ENCODE measurements at regions not wholly inside any gene's neighbourhood (a gene's known extent, or its start where the extent isn't known, plus 50 kb on each side); places are given as distances from the start of the nearest gene placed in this dataset.
A peak's percentile ranks its signal among the peaks of the same experiment; 100 is the strongest.

DNA sequence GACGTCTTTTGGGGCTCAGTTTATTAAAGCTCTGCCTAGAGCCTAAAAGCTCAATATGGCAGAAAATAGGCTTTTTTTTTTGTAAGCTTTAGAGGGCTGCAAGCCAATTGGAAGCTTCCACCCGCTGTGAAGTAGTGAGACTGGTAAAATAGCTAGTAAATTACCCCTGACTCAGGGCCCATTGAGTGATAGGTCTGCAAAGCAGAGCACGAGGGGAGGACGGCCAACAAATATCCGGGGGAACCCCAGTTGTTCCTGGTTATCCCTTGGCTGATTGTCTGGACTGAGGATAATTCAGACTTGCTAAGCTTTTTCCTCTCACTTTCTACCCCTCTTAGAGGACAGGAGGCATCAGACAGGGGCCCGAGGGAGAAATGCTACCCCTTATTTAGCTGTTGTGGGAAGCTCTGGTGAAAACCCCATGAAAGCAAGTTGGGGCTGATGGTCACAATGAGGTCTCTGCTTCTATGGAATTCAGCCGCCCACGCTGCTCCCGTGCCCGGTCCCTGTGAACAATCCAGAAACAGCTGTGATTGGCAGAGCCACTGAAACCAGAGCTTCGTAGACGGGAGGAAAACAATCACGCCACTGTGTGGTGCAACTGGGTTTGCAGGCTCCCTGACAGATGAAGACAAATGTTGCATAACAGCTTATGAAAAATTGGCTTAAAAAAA lies 141.9 kb upstream of the LGALSL start:
- ChIA-PET CTCF (interaction anchor here (0.9 to 1.5 kb wide), 4 partner anchors 14 to 262 kb away, joined by 3 to 4 read pairs (median 4); no protein-coding TSS in a partner anchor), POLR2A (no interaction called here)
- no peak overlapping the region for H3K4me3 Mint-ChIP-seq (ENCODE audit: unreplicated experiment)
- no peak overlapping the region for H3K27ac Mint-ChIP-seq (ENCODE audit: unreplicated experiment)
- no peaks in the 10 kb centered on the region for H3K27me3 Mint-ChIP-seq (ENCODE audit: insufficient read depth, unreplicated experiment)
- H3K4me1 ChIP-seq: no peaks in the 10 kb centered on the region
- intact Hi-C loops (cut with micrococcal nuclease; ENCODE audit: unreplicated experiment): loop anchor here (5.0 kb wide), 1 partner anchor 170 kb away; the partner anchor contains the start of gene PELI1
- H3K4me3 ChIP-seq (ENCODE audit: low read depth, low read length): no peak overlapping the region
- peaks cover 7% of the 10 kb centered on the region for H3K4me1 Mint-ChIP-seq (ENCODE audit: low read depth, unreplicated experiment)
- H3K36me3 Mint-ChIP-seq (ENCODE audit: insufficient read depth, unreplicated experiment): no peaks in the 10 kb centered on the region
- H3K36me3 ChIP-seq (ENCODE audit: control insufficient read depth, insufficient read depth, low read length): no peaks in the 10 kb centered on the region
- H3K27me3 ChIP-seq (replicated peaks; ENCODE audit: control insufficient read depth, insufficient read depth, low read length): no peaks in the 10 kb centered on the region
- no TSS peak for BruUV-seq (replicated peaks)
- TF ChIP-seq, protein P1, sequence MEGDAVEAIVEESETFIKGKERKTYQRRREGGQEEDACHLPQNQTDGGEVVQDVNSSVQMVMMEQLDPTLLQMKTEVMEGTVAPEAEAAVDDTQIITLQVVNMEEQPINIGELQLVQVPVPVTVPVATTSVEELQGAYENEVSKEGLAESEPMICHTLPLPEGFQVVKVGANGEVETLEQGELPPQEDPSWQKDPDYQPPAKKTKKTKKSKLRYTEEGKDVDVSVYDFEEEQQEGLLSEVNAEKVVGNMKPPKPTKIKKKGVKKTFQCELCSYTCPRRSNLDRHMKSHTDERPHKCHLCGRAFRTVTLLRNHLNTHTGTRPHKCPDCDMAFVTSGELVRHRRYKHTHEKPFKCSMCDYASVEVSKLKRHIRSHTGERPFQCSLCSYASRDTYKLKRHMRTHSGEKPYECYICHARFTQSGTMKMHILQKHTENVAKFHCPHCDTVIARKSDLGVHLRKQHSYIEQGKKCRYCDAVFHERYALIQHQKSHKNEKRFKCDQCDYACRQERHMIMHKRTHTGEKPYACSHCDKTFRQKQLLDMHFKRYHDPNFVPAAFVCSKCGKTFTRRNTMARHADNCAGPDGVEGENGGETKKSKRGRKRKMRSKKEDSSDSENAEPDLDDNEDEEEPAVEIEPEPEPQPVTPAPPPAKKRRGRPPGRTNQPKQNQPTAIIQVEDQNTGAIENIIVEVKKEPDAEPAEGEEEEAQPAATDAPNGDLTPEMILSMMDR (IDR thresholded peaks at IDR 0.05; ENCODE audit: insufficient read depth in 1 of 2, low read depth in 1 of 2, low read length in 1 of 2, severe bottlenecking in 1 of 2, unreplicated experiment in 1 of 2): no peak
- DNase-seq: peak in 1 of 2 experiments; percentile 28
- H3K9me3 Mint-ChIP-seq (ENCODE audit: unreplicated experiment): no peaks in the 10 kb centered on the region
- no peaks in the 10 kb centered on the region for H3K9me3 ChIP-seq

DNA sequence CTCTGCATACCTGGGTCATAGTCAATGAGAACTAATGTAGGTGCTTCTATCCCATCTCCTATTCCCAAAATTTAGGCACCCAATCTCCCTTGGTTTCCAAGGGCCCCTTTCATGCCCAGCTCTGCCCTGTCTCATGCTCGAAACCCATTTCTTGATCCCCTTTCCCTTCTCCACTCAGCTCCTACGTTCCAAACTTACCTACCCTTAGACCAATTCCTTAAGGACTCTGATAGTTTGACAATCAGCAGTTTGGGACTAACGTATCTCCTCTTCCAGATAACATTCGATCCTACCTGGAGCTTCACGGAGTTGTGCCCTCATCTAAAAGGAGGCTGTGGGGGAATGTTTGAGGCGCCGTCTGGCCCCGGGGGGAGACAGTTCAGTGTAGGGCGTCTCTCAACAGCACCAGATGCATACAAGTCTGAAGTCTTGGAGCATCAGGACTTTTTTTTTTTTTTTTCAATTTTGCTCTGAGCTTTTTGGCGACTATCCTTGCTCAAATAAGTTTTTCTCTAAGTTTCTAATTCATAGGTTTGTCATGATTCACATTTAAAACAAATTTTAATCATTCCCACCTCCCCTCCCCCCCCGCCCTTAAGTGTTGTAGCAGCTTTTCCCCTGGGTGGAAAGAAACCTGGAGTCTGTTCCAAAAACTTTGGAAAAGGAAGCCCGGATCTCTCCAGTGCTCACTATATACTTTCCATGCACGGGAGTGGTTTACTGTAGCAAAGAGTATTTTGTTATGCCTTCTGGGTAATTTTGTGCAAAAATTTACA lies 141.2 kb upstream of the LGALSL start:
- Mint-ChIP-seq H3K4me3 (ENCODE audit: unreplicated experiment) (no peak overlapping the region), H3K27ac (ENCODE audit: unreplicated experiment) (no peak overlapping the region), H3K27me3 (ENCODE audit: insufficient read depth, unreplicated experiment) (no peaks in the 10 kb centered on the region), H3K9me3 (ENCODE audit: unreplicated experiment) (no peaks in the 10 kb centered on the region), H3K4me1 (ENCODE audit: low read depth, unreplicated experiment) (peaks cover 7% of the 10 kb centered on the region), H3K36me3 (ENCODE audit: insufficient read depth, unreplicated experiment) (no peaks in the 10 kb centered on the region)
- ChIA-PET POLR2A (no interaction called here), CTCF (interaction anchor here (0.9 to 1.5 kb wide), 4 partner anchors 14 to 263 kb away, joined by 3 to 4 read pairs (median 4); no protein-coding TSS in a partner anchor)
- Histone ChIP-seq H3K9me3 (no peaks in the 10 kb centered on the region), H3K36me3 (ENCODE audit: control insufficient read depth, insufficient read depth, low read length) (no peaks in the 10 kb centered on the region), H3K4me3 (ENCODE audit: low read depth, low read length) (no peak overlapping the region), H3K27me3 (replicated peaks; ENCODE audit: control insufficient read depth, insufficient read depth, low read length) (no peaks in the 10 kb centered on the region), H3K4me1 (no peaks in the 10 kb centered on the region)
- TF ChIP-seq, protein P1 (IDR thresholded peaks at IDR 0.05; ENCODE audit: insufficient read depth in 1 of 2, low read depth in 1 of 2, low read length in 1 of 2, severe bottlenecking in 1 of 2, unreplicated experiment in 1 of 2): no peak
- DNase-seq: no peak
- intact Hi-C loops (cut with micrococcal nuclease; ENCODE audit: unreplicated experiment): loop anchor here (5.0 kb wide), 1 partner anchor 171 kb away; the partner anchor contains the start of gene PELI1
- BruUV-seq (replicated peaks): no TSS peak

DNA sequence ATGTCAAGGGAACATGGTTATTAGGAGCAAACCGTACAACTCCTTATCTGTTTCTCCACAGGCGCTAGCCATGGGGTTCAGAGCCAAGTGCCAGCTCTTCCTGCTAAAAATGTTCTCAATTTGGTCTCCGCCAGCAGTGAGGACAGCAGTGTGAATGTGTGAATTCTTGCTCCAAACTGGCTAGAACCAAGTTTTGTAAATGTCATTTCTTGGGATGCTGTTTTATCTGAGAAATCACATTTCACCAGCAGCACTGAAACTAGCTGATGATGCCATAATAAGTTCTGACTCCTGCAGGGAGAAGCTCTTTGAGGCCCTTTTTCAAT lies 140.6 kb upstream of the LGALSL start:
- ChIA-PET CTCF (interaction anchor here (1.5 kb wide), 1 partner anchor 263 kb away, joined by 4 read pairs; no protein-coding TSS in a partner anchor), POLR2A (no interaction called here)
- Mint-ChIP-seq H3K4me3 (ENCODE audit: unreplicated experiment) (no peak overlapping the region), H3K9me3 (ENCODE audit: unreplicated experiment) (no peaks in the 10 kb centered on the region), H3K27ac (ENCODE audit: unreplicated experiment) (no peak overlapping the region), H3K36me3 (ENCODE audit: insufficient read depth, unreplicated experiment) (no peaks in the 10 kb centered on the region), H3K4me1 (ENCODE audit: low read depth, unreplicated experiment) (peaks cover 7% of the 10 kb centered on the region), H3K27me3 (ENCODE audit: insufficient read depth, unreplicated experiment) (no peaks in the 10 kb centered on the region)
- H3K27me3 ChIP-seq (replicated peaks; ENCODE audit: control insufficient read depth, insufficient read depth, low read length): no peaks in the 10 kb centered on the region
- intact Hi-C loops (cut with micrococcal nuclease; ENCODE audit: unreplicated experiment): loop anchor here (5.0 kb wide), 1 partner anchor 171 kb away; the partner anchor contains the start of gene PELI1
- no peaks in the 10 kb centered on the region for H3K4me1 ChIP-seq
- DNase-seq: no peak
- no peak overlapping the region for H3K4me3 ChIP-seq (ENCODE audit: low read depth, low read length)
- no TSS peak for BruUV-seq (replicated peaks)
- H3K36me3 ChIP-seq (ENCODE audit: control insufficient read depth, insufficient read depth, low read length): no peaks in the 10 kb centered on the region
- no peaks in the 10 kb centered on the region for H3K9me3 ChIP-seq
- TF ChIP-seq, protein P1 (IDR thresholded peaks at IDR 0.05; ENCODE audit: insufficient read depth in 1 of 2, low read depth in 1 of 2, low read length in 1 of 2, severe bottlenecking in 1 of 2, unreplicated experiment in 1 of 2): no peak

Measured in Caco-2 (cell line).